Renal cortical epithelial cell (primary cell): ENCODE measurements at regions not wholly inside any gene's neighbourhood (a gene's known extent, or its start where the extent isn't known, plus 50 kb on each side); places are given as distances from the start of the nearest gene placed in this dataset.
A peak's percentile ranks its signal among the peaks of the same experiment; 100 is the strongest.
"Not testable (repeated sequence)": the region's sequence is repeated elsewhere in the genome, so short reads cannot be mapped to it uniquely, and the experiment has no call there.

Source experiments
- DNase-seq: peaks from one replicate; pipeline ENCODE4 v3.0.0-alpha.2; 2011; ENCODE audit warnings: low read depth

GRCh38 chr5:83001796-83002381 lies 75.3 kb downstream of the TMEM167A start:
- DNase-seq = no peak

GRCh38 chr5:83000922-83001321 lies 76.3 kb downstream of the TMEM167A start:
- peak; percentile 98 for DNase-seq

GRCh38 chr5:83000428-83000827 lies 76.8 kb downstream of the TMEM167A start:
- peak; percentile 97 for DNase-seq

DNA sequence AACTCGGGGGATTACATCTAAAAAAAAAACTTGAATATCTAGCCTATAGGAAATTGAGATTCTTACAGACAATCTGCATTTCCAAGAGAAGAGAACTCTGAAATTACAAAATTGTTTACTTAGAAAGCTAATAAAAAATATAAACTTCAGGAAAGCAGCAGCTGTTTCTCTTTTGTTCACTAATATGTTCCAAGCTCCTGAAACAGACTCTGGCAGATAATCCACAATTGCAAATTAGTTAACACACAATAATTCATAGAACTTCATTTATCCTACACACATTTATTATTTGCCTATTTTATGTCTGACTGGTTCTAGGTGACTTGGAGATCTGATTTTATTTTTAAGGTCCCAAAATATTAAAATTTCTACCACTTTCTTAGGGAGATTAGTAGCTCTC lies 83.8 kb downstream of the TMEM167A start:
- DNase-seq = no peak

DNA sequence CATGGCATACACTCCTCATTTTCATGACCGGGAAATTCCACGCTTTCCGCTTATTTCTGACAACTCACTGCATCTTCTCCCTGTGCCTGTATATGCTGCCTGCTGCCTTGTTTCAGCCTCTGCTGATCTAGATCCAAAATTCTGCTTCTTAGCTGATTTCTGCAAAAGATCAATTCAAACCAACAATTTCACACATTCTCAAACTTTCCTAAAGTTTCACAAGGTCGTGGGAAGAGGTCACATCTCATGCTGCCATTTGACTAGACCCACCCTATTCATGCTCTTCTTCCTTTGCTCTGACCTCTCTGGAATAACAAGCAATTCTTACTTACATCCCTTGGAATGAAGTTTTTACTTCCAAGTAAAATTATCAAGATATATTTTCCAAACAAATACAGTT lies 84.5 kb downstream of the TMEM167A start:
- DNase-seq = no peak

- DNase-seq = no peak
Measured at GRCh38 chr5:82991678-82992323, 85.4 kb downstream of the TMEM167A start.

DNA sequence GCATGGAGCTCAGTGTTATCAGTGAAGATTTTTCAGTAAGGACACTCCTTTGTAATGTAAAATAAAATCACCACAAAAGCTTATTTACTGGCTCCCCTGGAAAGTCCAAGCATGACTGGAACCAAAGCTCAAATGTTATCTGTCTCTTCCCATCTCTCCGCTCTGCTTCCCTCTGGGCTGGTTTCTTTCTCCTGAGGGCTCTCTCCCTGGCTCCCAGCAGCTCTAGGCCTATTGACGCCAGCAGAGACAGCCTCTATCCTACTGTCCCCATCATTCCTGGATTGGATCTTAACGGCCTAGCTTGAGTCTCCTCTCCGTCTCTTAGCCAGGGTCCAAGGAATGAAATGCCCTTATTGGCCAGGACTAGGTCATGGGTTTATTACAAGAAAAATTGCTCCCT lies 86.1 kb downstream of the TMEM167A start:
- DNase-seq = no peak

DNA sequence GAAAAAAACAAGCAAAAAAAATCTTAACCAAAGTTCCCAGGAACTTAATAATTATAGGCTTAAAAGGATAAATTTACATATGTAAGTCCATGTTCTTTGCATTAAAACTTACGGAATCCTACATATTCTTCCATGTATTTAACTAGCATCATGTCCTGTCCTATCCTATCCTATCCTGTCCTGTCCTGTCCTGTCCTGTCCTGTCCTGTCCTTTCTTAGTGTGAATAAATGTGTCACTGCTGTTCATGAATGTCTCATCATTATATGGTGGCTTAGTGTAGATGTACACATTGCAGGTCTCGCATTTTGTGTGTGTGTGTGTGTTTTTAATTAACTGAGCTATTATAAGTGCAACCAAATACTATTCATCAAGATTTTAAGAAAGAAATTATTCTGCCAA lies 90.0 kb downstream of the TMEM167A start:
- no peak for DNase-seq

DNA sequence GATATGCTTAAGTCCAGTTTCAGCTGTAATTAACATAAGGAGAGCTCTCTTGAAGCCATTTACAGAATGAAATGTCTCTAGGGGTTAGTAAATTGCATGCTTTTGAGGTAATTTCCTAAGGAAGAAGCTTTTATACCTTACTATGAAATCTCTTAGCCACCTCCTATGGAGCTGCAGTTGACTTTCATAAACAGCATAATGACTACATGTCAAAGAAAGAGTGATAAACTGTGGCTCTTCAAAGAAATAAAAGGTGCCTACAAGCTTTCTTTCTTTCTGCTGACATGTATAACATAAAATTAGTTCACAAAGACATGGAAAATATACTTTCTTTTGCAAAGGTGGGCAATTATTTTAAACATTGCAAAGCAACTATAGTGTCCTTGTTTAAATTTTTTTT lies 90.8 kb downstream of the TMEM167A start:
- no peak for DNase-seq

- DNase-seq = no peak
Measured at GRCh38 chr5:82985763-82986162, 91.4 kb downstream of the TMEM167A start.

DNA sequence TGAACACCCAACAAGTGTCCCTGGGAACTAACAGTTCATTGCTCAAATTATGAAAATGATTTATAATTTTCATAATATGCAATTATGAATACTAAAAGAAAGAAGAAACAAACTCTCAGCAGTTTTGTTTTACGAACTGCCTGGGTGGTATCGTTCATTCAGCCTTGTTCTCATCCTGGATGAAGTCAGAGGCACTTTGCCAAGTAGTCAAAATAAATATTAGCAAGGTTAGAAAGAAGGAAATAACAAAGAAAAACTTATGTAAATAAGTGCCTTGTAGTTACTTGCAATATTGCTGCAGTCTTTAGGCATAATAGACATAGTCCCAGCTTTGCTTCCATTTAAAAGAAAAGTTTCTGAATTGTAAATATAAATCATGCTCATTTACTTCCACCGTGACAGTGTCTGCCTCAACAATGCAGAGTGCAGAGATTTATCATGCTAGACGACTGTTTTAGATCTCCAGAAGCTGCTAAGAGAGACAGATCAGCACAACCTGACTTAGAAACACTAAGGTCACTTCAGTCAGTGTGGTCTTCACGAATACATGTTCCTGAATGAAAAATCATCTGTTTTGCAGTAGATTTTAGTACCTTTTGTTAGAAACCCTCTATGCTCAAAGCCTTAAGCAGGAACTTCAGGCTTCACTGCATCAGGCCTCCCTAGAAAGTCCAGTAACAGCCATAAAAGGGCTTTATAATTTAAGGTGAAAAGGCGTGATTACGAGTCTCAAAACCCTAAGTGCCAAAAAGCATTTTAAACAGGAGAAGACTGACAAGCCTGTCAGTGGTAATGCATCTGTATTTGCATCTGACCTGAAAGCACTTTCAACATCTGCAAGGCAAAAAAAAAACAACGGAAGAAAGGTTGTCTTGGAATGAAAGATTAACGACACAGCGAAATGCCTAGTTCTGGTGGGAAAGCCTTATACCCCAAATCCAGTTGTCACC lies 92.1 kb downstream of the TMEM167A start:
- DNase-seq = peak; percentile 35

DNA sequence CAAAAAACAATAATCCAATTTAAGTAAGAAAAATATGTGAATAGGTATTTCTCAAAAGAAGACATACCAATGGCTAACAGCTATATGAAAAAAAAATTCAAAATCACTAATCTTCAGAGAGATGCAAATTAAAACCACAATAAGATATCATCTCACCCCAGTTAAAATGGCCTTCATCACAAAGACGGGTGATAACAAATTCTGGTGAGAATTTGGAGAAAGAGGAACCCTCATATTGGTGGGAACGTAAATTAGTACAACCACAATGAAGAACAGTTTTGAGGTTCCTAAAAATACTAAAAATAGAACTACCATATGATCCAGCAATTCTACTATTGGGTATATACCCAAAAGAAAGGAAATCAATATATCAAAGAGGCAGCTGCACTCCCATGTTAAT lies 94.3 kb downstream of the TMEM167A start:
- no peak for DNase-seq

DNA sequence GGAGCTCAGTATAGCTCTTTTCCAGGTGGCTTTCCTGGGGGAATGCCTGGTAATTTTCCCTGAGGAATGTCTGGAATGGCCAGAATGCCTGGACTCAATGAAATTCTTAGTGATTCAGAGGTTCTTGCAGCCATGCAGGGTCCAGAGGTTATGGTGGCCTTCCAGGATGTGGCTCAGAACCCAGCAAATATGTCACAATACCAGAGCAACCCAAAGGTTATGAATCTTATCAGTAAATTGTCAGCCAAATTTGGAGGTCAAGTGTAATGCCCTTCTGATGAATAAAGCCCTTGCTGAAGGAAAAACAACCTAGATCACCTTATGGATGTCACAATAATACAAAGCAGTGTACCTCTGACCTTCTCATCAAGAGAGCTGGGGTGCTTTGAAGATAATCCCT lies 100.3 kb downstream of the TMEM167A start:
- peak; percentile 68 for DNase-seq

GRCh38 chr5:82975812-82976211 lies 101.4 kb downstream of the TMEM167A start:
- peak; percentile 52 for DNase-seq

DNA sequence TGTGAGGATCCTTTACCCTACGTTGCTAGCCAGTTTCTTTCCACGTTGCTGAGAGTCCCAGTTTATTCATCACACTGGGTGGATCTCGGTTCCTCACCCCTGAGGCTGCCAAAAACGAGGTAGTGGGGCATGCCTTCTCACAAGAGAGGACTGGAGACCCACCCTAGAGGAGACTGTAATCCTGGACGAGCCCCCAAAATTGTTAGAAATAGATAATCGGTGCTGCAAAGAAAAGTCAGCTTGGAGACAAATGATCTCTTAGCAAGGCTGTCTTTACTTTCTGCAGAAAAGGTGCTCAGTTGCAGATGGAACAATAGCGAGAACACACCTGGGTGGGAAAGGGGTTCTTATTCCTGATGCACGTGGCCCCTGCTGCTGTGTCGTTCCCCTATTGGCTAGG lies 101.8 kb downstream of the TMEM167A start:
- no peak for DNase-seq

DNA sequence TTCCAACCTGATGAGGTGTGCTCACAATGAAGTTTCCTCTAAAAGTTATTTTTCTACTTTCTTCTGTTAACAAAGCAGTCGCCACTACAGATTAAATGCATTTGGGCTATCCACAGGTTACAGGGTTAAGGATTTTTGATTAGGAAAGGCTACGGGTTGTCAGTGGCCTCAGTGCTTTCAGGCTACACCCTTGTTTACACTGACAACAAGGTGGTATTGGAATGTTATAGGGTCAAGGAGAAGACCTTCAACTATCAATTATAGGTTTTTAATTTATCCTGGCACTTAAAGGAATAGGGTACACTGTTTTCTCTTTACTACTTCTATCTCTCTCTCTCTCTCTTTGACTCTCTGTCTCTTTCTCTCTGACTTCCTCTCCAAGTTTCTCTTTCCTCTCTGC lies 102.8 kb downstream of the TMEM167A start:
- not testable (repeated sequence) for DNase-seq

DNA sequence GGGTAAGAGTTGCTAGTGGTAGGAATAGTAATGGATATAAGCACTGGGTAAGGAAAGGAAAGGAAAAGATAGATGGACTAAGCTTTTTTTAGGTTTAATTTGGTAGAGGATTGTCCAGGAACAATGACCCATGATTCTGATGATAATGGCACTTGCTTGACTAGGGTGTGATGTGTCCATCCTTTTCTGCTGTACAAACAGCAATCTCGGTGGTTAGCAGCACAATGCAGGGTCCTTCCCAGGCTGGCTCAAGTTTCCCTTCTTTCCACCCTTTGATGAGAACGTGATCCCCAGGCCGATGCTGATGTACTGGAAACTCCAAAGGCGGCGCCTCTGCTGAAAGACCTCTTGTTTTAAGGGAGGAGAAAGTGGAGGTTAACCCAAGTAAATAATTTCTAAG lies 105.3 kb downstream of the TMEM167A start:
- DNase-seq = no peak

GRCh38 chr5:82971034-82971806 lies 106.0 kb downstream of the TMEM167A start:
- DNase-seq = not testable (repeated sequence)

- DNase-seq = peak; percentile 82
Measured at GRCh38 chr5:82969221-82969976, 107.8 kb downstream of the TMEM167A start.

- no peak for DNase-seq
Measured at GRCh38 chr5:82967072-82967471, 110.1 kb downstream of the TMEM167A start.

GRCh38 chr5:82959466-82959865 lies 117.7 kb downstream of the TMEM167A start:
- DNase-seq = no peak
